Breast epithelium (tissue), 4 donors: ENCODE measurements at regions not wholly inside any gene's neighbourhood (a gene's known extent, or its start where the extent isn't known, plus 50 kb on each side); places are given as distances from the start of the nearest gene placed in this dataset.

Source experiments
- DNase-seq, 2 donors: peaks; one replicate each; pipeline ENCODE4 v3.0.0-alpha.2; 2019; ENCODE audit warnings: low spot score in 2 of 2
- H3K27ac ChIP-seq, 2 donors: fragments of 200-600 bp; sonication (generic) in 1 of 2; one replicate each; pipeline ENCODE4 v1.5.1; 2016 to 2019; ENCODE audit warnings: mild to moderate bottlenecking in 1 of 2
- H3K27me3 ChIP-seq, 2 donors: fragments of 200-600 bp; sonication (generic) in 1 of 2; one replicate each; pipeline versions ENCODE4 v1.5.1 to v1.6.0; 2017 to 2019; ENCODE audit warnings: control low read depth in 1 of 2, mild to moderate bottlenecking in 1 of 2
- H3K36me3 ChIP-seq: fragments of 200-600 bp; one replicate; pipeline ENCODE4 v1.5.1; 2019
- H3K4me1 ChIP-seq, 2 donors: fragments of 200-600 bp; sonication (generic); one replicate each; pipeline ENCODE4 v1.5.1; 2016 to 2019; ENCODE audit warnings: control low read depth in 1 of 2
- H3K4me3 ChIP-seq, 3 donors: fragments of 200-600 bp; sonication (generic); 1 replicate in 2 of 3; 2 replicates in 1 of 3; pipeline ENCODE4 v1.5.1; 2016 to 2019; ENCODE audit warnings: mild to moderate bottlenecking in 3 of 3, moderate library complexity in 2 of 3
- H3K9me3 ChIP-seq, 2 donors: fragments of 200-600 bp; sonication (generic) in 1 of 2; one replicate each; pipeline ENCODE4 v1.5.1; 2016 to 2019; ENCODE audit warnings: control low read depth in 1 of 2
- CTCF ChIP-seq, 3 donors: fragments of 450-650 bp; IDR thresholded peaks; one replicate each; pipeline ENCODE4 v1.5.1; 2016 to 2017; ENCODE audit warnings: antibody characterized with exemption in 3 of 3, mild to moderate bottlenecking in 3 of 3, moderate library complexity in 3 of 3
- POLR2A ChIP-seq: fragments of 450-650 bp; IDR thresholded peaks from one replicate; pipeline ENCODE4 v1.6.1; 2016; ENCODE audit warnings: antibody characterized with exemption, mild to moderate bottlenecking, moderate library complexity
- POLR2AphosphoS5 ChIP-seq, 3 donors: sonication (generic); formaldehyde crosslinking; IDR thresholded peaks; one replicate each; pipeline ENCODE4 v1.6.1; 2017; ENCODE audit warnings: antibody characterized with exemption in 3 of 3
- intact Hi-C: fragments of 100-400 bp; cut with DNase I; formaldehyde crosslinking; loops from one replicate; pipeline ENCODE4 v1.15.1; 2023; ENCODE audit warnings: low total_unique reads

DNA sequence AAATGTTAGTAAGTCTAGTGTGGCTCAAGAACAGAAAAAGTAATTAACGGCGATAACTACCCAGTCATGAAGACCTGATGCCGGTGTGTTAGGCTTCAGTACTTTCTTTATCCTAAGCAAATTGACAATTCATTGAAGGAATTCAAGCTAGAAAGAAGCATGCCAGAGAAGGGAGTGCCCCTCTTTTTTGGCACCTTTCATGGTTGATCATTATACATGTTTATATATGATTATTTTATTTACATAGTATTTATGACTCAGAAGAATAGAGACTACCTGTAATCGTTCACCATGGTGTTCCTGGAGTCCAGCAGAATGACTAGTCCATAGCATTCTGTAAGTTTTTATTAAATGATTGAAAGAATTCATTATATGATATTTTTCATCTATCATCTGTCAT is 548.3 kb upstream of the SLIT2 start:
- no peak for DNase-seq
- H3K4me3 ChIP-seq = no peak overlapping the region
- intact Hi-C loops = no loop called here
- H3K36me3 ChIP-seq = no peaks in the 10 kb centered on the region
- no peak overlapping the region for H3K27ac ChIP-seq
- no peak for TF ChIP-seq POLR2A
- no peak for TF ChIP-seq CTCF (IDR thresholded peaks at IDR 0.05)
- TF ChIP-seq POLR2AphosphoS5 (IDR thresholded peaks at IDR 0.05) = no peak
- H3K27me3 ChIP-seq = no peaks in the 10 kb centered on the region
- peaks cover 0 to under 1% of the 10 kb centered on the region in 2 donors for H3K9me3 ChIP-seq
- H3K4me1 ChIP-seq = no peaks in the 10 kb centered on the region

GRCh38 chr4:19700992-19701391 is 550.7 kb upstream of the SLIT2 start:
- DNase-seq = no peak
- Histone ChIP-seq H3K27ac (no peak overlapping the region), H3K36me3 (no peaks in the 10 kb centered on the region), H3K27me3 (no peaks in the 10 kb centered on the region), H3K4me1 (no peaks in the 10 kb centered on the region), H3K4me3 (no peak overlapping the region), H3K9me3 (peaks cover 0 to 8% of the 10 kb centered on the region in 2 donors)
- TF ChIP-seq POLR2A = no peak
- TF ChIP-seq CTCF (IDR thresholded peaks at IDR 0.05) = no peak
- TF ChIP-seq POLR2AphosphoS5 (IDR thresholded peaks at IDR 0.05) = no peak
- intact Hi-C loops = no loop called here

DNA sequence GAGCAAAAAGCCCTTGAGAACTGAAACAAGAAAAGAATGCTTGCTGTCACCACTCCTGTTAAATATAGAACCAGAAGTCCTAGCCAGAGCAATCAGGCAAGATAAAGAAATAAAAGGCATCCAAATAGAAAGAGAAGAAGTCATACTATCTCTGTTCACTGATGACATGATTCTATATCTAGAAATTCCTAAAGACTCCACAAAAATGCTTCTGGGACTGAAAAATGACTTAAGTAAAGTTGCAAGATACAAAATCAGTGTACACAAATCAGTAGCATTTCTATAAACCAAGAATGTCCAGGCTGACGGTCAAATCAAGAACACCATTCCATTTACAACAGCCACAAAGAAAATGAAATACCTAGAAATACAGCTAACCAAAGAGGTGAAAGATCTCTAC is 552.7 kb upstream of the SLIT2 start:
- no peak for TF ChIP-seq CTCF (IDR thresholded peaks at IDR 0.05)
- no peak for TF ChIP-seq POLR2AphosphoS5 (IDR thresholded peaks at IDR 0.05)
- TF ChIP-seq POLR2A = no peak
- Histone ChIP-seq H3K4me3 (no peak overlapping the region), H3K27ac (no peak overlapping the region), H3K4me1 (no peaks in the 10 kb centered on the region), H3K9me3 (peaks cover 0 to 8% of the 10 kb centered on the region in 2 donors), H3K27me3 (no peaks in the 10 kb centered on the region), H3K36me3 (no peaks in the 10 kb centered on the region)
- intact Hi-C loops = no loop called here
- DNase-seq = no peak

DNA sequence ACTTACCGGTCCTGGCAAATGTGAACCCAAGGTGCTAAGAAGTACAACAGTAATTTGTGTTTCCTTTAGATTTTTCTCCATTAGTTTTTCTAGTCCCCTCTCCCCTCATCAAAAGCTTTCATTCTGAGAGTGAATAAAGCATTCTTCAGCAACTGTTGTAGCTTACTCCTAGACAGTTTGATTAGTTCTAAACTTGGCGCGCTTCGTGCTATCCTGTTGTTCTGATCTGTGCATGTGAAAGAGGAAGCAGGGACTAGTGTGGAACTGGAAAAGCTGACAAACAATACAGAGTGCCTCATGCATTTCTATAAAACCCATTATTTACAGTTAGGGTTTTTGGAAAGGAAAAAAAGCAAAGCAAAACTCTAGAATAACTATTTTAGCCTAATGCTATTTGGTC is 556.9 kb upstream of the SLIT2 start:
- Histone ChIP-seq H3K27ac (no peak overlapping the region), H3K27me3 (no peaks in the 10 kb centered on the region), H3K4me1 (no peaks in the 10 kb centered on the region), H3K4me3 (no peak overlapping the region), H3K36me3 (no peaks in the 10 kb centered on the region), H3K9me3 (peaks cover 0 to 8% of the 10 kb centered on the region in 2 donors)
- intact Hi-C loops = no loop called here
- TF ChIP-seq POLR2AphosphoS5 (IDR thresholded peaks at IDR 0.05) (no peak), POLR2A (no peak), CTCF (IDR thresholded peaks at IDR 0.05) (no peak)
- no peak for DNase-seq

GRCh38 chr4:19693936-19694570 is 557.7 kb upstream of the SLIT2 start:
- Histone ChIP-seq H3K27me3 (no peaks in the 10 kb centered on the region), H3K36me3 (no peaks in the 10 kb centered on the region), H3K4me3 (no peak overlapping the region), H3K4me1 (no peaks in the 10 kb centered on the region), H3K27ac (peak overlapping the region in 1 of 2 donors; percentile 36), H3K9me3 (peaks cover 0 to 8% of the 10 kb centered on the region in 2 donors)
- intact Hi-C loops = no loop called here
- no peak for DNase-seq
- no peak for TF ChIP-seq POLR2A
- no peak for TF ChIP-seq POLR2AphosphoS5 (IDR thresholded peaks at IDR 0.05)
- TF ChIP-seq CTCF (IDR thresholded peaks at IDR 0.05) = no peak
